ENCODE measurements at regions not wholly inside any gene's neighbourhood (a gene's known extent, or its start where the extent isn't known, plus 50 kb on each side); places are given as distances from the start of the nearest gene placed in this dataset.

DNA sequence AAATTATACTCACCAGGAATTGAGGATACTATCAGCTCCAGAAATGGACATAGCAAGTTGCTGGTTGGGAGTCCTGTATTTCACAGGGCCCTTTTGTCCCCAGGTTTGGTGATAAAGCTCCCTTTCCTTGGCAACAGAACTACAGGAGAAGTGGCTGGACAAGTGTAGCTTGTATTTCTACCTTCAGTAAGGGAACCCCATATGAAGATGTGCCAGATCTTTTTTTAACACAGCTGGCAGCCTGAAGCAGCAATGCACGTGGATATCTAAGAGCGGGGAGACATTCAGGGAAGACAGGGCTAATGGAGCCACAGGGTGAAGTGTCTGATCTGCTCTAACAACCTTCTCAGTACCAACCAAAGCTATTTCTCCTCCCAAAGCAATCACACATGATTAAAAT, 373.9 kb upstream of the ID4 start:
- no peak for DNase-seq (ENCODE audit: low spot score)
- no peak for TF ChIP-seq CTCF (IDR thresholded peaks at IDR 0.05; ENCODE audit: extremely low read depth, missing control alignments)

GRCh38 chr6:19463925-19464324, 373.2 kb upstream of the ID4 start:
- no peak for DNase-seq (ENCODE audit: low spot score)
- TF ChIP-seq CTCF (IDR thresholded peaks at IDR 0.05; ENCODE audit: extremely low read depth, missing control alignments), result no peak

DNA sequence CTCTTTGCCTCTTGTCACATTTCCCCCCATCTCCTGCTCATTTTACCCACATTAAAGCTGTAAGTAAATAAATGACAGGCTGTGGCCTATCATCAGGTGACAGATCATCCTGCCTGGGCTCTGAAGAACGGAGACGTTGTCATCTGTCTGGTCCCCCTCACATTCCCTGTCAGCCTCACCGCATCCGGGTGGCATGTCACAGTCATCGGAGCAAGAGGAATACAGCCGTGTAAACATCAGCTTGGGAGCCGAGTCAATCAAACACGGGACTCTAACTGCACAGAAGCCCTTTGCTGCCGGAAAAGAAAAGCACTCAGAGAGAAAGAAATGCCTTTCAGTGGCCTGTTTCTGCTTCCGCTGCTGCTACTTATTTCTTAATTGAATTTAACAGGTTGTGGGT, 371.9 kb upstream of the ID4 start:
- no peak for DNase-seq (ENCODE audit: low spot score)
- TF ChIP-seq CTCF (IDR thresholded peaks at IDR 0.05; ENCODE audit: extremely low read depth, missing control alignments), result no peak

- TF ChIP-seq CTCF (IDR thresholded peaks at IDR 0.05; ENCODE audit: extremely low read depth, missing control alignments), result no peak
- DNase-seq (ENCODE audit: low spot score), result no peak
Observed at GRCh38 chr6:19465760-19466159, 371.4 kb upstream of the ID4 start.

GRCh38 chr6:19470333-19470732, 366.8 kb upstream of the ID4 start:
- no peak for TF ChIP-seq CTCF (IDR thresholded peaks at IDR 0.05; ENCODE audit: extremely low read depth, missing control alignments)
- no peak for DNase-seq (ENCODE audit: low spot score)

DNA sequence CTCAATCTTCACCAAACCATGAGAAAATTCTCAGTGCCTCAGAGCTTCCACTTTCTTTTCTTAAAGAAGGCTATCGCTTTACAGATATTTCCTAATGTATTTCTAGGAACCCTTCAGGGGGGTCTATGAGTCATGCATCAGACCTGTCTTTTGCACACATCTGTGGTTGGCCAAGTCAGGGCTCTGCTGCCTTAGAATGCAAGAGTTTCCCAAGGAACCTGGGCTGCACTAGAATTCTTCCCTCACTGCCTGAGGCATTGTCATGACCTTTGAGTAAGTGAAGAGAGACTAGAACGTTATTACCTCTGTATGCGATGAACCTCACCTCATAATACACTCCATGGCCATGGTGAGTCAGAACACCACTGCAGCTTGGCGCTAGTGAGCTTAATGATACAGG, 365.0 kb upstream of the ID4 start:
- no peak for DNase-seq (ENCODE audit: low spot score)
- TF ChIP-seq CTCF (IDR thresholded peaks at IDR 0.05; ENCODE audit: extremely low read depth, missing control alignments), result no peak

GRCh38 chr6:19472850-19473249, 364.3 kb upstream of the ID4 start:
- no peak for DNase-seq (ENCODE audit: low spot score)
- no peak for TF ChIP-seq CTCF (IDR thresholded peaks at IDR 0.05; ENCODE audit: extremely low read depth, missing control alignments)

All from GM20000 (cell line).